RPMI7951 (cell line): ENCODE measurements at regions not wholly inside any gene's neighbourhood (a gene's known extent, or its start where the extent isn't known, plus 50 kb on each side); places are given as distances from the start of the nearest gene placed in this dataset.
"Not testable (repeated sequence)": the region's sequence is repeated elsewhere in the genome, so short reads cannot be mapped to it uniquely, and the experiment has no call there.

ENCODE experiments used
- DNase-seq: peaks from one replicate; pipeline ENCODE4 v3.0.0-alpha.2; 2012; ENCODE audit warnings: low read depth

- no peak for DNase-seq
Measured at GRCh38 chr5:161036296-161036695, 184.3 kb upstream of the ATP10B start.

GRCh38 chr5:161034451-161034850 is 182.4 kb upstream of the ATP10B start:
- DNase-seq, result no peak

- DNase-seq, result no peak
Measured at GRCh38 chr5:161030229-161030628, 178.2 kb upstream of the ATP10B start.

GRCh38 chr5:161027763-161028162 is 175.8 kb upstream of the ATP10B start:
- no peak for DNase-seq

- no peak for DNase-seq
Measured at GRCh38 chr5:161023551-161023950, 171.5 kb upstream of the ATP10B start.

- DNase-seq, result no peak
Measured at GRCh38 chr5:161022151-161022550, 170.1 kb upstream of the ATP10B start.

- DNase-seq, result no peak
Measured at GRCh38 chr5:161009817-161010216, 157.8 kb upstream of the ATP10B start.

GRCh38 chr5:161009194-161009593 is 157.2 kb upstream of the ATP10B start:
- DNase-seq, result no peak

- no peak for DNase-seq
Measured at GRCh38 chr5:161007879-161008278, 155.9 kb upstream of the ATP10B start.

- DNase-seq, result no peak
Measured at GRCh38 chr5:161002571-161003074, 150.6 kb upstream of the ATP10B start.

GRCh38 chr5:161001604-161002003 is 149.6 kb upstream of the ATP10B start:
- no peak for DNase-seq

GRCh38 chr5:161001142-161001541 is 149.1 kb upstream of the ATP10B start:
- not testable (repeated sequence) for DNase-seq

- no peak for DNase-seq
Measured at GRCh38 chr5:160991205-160991604, 139.2 kb upstream of the ATP10B start.

- no peak for DNase-seq
Measured at GRCh38 chr5:160979385-160979784, 127.4 kb upstream of the ATP10B start.

- DNase-seq, result no peak
Measured at GRCh38 chr5:160978944-160979343, 126.9 kb upstream of the ATP10B start.

GRCh38 chr5:160976181-160976580 is 124.2 kb upstream of the ATP10B start:
- DNase-seq, result no peak

GRCh38 chr5:160970605-160971191 is 118.7 kb upstream of the ATP10B start:
- no peak for DNase-seq

GRCh38 chr5:160969645-160970044 is 117.6 kb upstream of the ATP10B start:
- DNase-seq, result no peak

- DNase-seq, result no peak
Measured at GRCh38 chr5:160968480-160968879, 116.5 kb upstream of the ATP10B start.

- no peak for DNase-seq
Measured at GRCh38 chr5:160966921-160967320, 114.9 kb upstream of the ATP10B start.

- no peak for DNase-seq
Measured at GRCh38 chr5:160961761-160962160, 109.8 kb upstream of the ATP10B start.

GRCh38 chr5:160961038-160961437 is 109.0 kb upstream of the ATP10B start:
- DNase-seq, result no peak

- DNase-seq, result no peak
Measured at GRCh38 chr5:160960592-160960991, 108.6 kb upstream of the ATP10B start.

- no peak for DNase-seq
Measured at GRCh38 chr5:160959804-160960203, 107.8 kb upstream of the ATP10B start.
